Mucosa of descending colon (tissue), 3 donors: ENCODE measurements at regions not wholly inside any gene's neighbourhood (a gene's known extent, or its start where the extent isn't known, plus 50 kb on each side); places are given as distances from the start of the nearest gene placed in this dataset.
"Not testable (repeated sequence)": the region's sequence is repeated elsewhere in the genome, so short reads cannot be mapped to it uniquely, and the experiment has no call there.

Experiments used
- ATAC-seq: fragments of 200-7000 bp; cut with Tn5 transposase; one replicate; pipeline ENCODE4 v1.9.1; 2020; ENCODE audit warnings: mild to moderate bottlenecking, moderate library complexity
- DNase-seq, 3 donors: peaks; one replicate each; pipeline ENCODE4 v3.0.0-alpha.2; 2020
- H3K36me3 ChIP-seq: fragments of 200-600 bp; one replicate; pipeline ENCODE4 v1.8.0; 2021; ENCODE audit warnings: low read depth, mild to moderate bottlenecking
- H3K4me1 ChIP-seq: fragments of 200-600 bp; one replicate; pipeline ENCODE4 v1.8.0; 2021; ENCODE audit warnings: low read depth, mild to moderate bottlenecking
- H3K4me3 ChIP-seq: fragments of 200-600 bp; one replicate; pipeline ENCODE4 v1.8.0; 2021; ENCODE audit warnings: mild to moderate bottlenecking
- H3K9me3 ChIP-seq: fragments of 200-600 bp; one replicate; pipeline ENCODE4 v1.8.0; 2021; ENCODE audit warnings: mild to moderate bottlenecking
- CTCF ChIP-seq: fragments of 200-600 bp; IDR thresholded peaks from one replicate; pipeline ENCODE4 v1.8.0; 2022; ENCODE audit warnings: antibody characterized with exemption, mild to moderate bottlenecking
- intact Hi-C, 2 donors: fragments of 100-400 bp; cut with DNase I in 1 of 2; cut with micrococcal nuclease in 1 of 2; formaldehyde crosslinking; loops; one replicate each; pipeline versions ENCODE4 v1.11.0 to v1.11.1; 2022; cut with DNase I, micrococcal nuclease
- donor health status: DM: no; HTN: no; CAD: no; lungs with moderate emphysema.
- donor health status: DM: no; HTN: no; CAD: no.
- donor health status: DM: no; HTN: yes; CAD: no.

DNA sequence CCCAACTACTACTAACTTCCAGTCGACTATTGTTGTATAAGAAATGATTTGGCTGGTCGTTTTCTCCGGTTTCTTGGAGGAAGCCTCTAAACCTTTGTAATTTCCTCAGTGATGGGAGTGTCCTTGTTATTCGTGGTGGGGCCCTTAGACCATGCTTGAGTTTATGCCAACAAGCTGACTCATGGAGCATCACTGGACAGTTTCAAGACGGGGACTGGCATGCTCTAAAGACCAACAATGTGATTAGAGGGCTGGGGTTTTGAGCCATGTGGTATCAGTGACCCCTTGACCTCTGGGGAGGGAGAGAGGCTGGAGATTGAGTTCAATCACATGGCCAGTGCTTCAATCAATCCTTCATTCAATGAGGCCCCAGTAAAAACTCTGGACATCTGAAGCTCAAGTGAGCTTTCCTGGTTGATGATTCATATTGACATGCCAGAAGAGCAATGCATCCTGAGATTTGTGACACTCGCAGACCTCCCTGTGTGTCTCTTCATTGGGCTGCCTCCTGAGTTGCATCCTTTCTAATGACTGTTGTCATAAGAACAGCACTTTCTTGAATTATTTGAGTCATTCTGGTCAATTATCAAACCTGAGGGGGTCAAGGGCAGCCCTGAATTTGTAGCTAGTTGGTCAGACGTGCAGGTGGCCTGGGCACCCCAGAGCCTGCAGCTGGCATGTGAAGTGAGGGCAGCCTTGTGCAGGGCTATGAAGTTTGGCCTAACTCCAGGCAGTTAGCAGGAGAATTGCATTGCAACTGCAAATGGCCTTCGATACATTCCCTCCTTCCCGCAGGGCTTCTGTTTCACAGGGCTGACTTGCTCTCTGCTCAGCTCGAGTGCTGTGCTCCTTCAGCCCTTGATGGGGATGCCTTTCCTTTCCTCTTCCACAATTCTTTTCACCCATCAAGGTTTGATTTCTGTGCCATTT is 246.5 kb downstream of the FGF9 start:
- H3K36me3 ChIP-seq, result no peaks in the 10 kb centered on the region
- no peak for TF ChIP-seq CTCF
- DNase-seq (no peak), ATAC-seq (no peak)
- H3K4me3 ChIP-seq, result no peak overlapping the region
- H3K9me3 ChIP-seq, result no peaks in the 10 kb centered on the region
- intact Hi-C loops, result no loop called here
- no peaks in the 10 kb centered on the region for H3K4me1 ChIP-seq

GRCh38 chr13:21920802-21921201 is 249.9 kb downstream of the FGF9 start:
- H3K36me3 ChIP-seq, intact Hi-C loops, H3K4me1 ChIP-seq, H3K4me3 ChIP-seq, ATAC-seq, DNase-seq, H3K9me3 ChIP-seq: not testable (repeated sequence)

DNA sequence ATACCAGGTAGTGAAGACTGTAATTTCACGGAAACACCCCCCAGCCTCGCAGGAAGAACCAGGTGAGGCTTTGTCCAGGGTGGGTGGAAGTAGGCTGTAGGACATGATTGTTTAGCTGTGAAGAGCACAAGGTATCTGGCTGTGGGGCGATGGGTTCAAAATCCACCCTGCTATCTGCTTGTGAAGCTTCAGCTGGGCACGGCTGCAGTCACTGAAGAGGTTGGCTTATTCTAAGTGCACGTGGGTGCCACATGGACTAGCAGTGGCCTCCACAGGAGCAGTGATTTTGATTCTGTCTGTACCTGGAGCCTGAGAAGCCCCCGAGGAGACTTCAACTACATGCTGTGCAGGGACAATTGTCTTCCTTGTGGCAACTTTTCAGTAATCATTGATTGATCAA is 254.1 kb downstream of the FGF9 start:
- intact Hi-C loops, result no loop called here
- H3K4me1 ChIP-seq, result no peaks in the 10 kb centered on the region
- no peak for ATAC-seq
- no peak overlapping the region for H3K4me3 ChIP-seq
- DNase-seq, result no peak
- no peaks in the 10 kb centered on the region for H3K9me3 ChIP-seq
- no peak for TF ChIP-seq CTCF
- no peaks in the 10 kb centered on the region for H3K36me3 ChIP-seq

DNA sequence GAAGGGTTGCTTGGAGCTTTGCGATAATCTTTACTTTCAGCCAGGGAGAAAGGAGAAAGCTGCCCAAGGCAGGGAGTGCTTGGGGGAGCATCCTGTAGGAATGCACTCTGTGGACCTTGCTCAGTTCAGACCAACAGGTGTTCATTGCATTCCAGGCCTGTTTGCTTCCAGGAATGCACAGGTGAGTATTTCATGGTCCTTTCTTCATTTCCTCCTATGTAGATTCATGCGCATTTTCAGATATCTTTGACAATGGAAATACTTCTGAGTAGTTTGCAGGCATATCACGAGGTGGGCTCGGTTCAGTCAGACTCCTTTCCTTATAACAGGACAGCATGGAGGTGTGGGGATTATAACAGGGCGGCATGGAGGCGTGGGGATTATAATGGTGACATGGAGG is 254.8 kb downstream of the FGF9 start:
- Histone ChIP-seq H3K4me1 (no peaks in the 10 kb centered on the region), H3K9me3 (no peaks in the 10 kb centered on the region), H3K4me3 (no peak overlapping the region), H3K36me3 (no peaks in the 10 kb centered on the region)
- TF ChIP-seq CTCF, result no peak
- DNase-seq, result no peak
- intact Hi-C loops, result no loop called here
- ATAC-seq, result no peak

GRCh38 chr13:21929400-21929799 is 258.5 kb downstream of the FGF9 start:
- Histone ChIP-seq H3K4me3 (no peak overlapping the region), H3K9me3 (no peaks in the 10 kb centered on the region), H3K4me1 (no peaks in the 10 kb centered on the region), H3K36me3 (no peaks in the 10 kb centered on the region)
- DNase-seq (no peak), ATAC-seq (no peak)
- TF ChIP-seq CTCF, result no peak
- intact Hi-C loops, result no loop called here

GRCh38 chr13:21930536-21930935 is 259.7 kb downstream of the FGF9 start:
- H3K36me3 ChIP-seq, result no peaks in the 10 kb centered on the region
- intact Hi-C loops, result no loop called here
- no peaks in the 10 kb centered on the region for H3K9me3 ChIP-seq
- no peak for ATAC-seq
- DNase-seq, result no peak
- no peak overlapping the region for H3K4me3 ChIP-seq
- no peak for TF ChIP-seq CTCF
- H3K4me1 ChIP-seq, result no peaks in the 10 kb centered on the region
